Cerebellar cortex (tissue), 1 donor: ENCODE measurements at regions not wholly inside any gene's neighbourhood (a gene's known extent, or its start where the extent isn't known, plus 50 kb on each side); places are given as distances from the start of the nearest gene placed in this dataset.
A peak's percentile ranks its signal among the peaks of the same experiment; 100 is the strongest.

Experiments
- DNase-seq: peaks from one replicate; pipeline ENCODE4 v3.0.0-alpha.2; 2015; ENCODE audit warnings: low spot score

GRCh38 chr13:99822820-99823219 is 148.7 kb downstream of the ZIC5 start:
- no peak for DNase-seq

DNA sequence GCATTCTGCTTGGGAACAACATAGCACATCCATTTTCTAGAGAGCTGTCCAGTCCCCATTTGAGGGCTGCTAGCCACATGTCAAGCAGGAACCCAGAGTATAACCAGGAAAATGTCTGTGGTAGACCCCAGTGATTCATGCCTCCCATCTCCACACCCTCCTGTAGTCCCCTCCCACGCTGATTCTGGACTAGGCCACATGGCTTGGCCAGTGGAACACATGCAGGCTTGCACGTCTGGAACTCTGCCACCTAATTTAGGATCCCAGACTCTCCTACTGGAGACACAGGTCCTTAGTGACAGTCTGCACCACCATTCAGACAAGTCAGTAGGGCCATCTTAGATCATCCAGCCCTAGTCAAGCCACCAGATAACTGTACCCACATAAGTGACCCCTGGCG is 149.8 kb downstream of the ZIC5 start:
- peak; percentile 58 for DNase-seq

DNA sequence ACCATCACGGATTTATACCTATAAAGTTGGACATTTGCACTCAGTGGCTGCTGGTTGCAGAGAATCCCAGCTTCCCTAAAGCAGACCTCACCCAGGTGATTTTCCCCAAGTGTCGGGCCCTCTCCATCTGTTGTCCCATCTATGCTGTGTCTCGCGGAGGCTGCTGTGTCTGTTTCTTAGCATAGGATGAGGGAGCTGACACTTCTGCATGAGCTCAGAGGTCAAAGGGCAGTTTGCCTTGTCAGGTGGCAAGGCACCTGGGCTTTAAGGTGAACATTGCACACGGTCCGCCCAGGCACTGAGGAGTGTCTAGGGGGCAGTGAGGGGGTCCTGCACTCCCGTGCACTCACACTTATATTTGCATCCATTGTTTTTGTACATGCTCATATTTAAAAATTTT is 151.6 kb downstream of the ZIC5 start:
- no peak for DNase-seq

DNA sequence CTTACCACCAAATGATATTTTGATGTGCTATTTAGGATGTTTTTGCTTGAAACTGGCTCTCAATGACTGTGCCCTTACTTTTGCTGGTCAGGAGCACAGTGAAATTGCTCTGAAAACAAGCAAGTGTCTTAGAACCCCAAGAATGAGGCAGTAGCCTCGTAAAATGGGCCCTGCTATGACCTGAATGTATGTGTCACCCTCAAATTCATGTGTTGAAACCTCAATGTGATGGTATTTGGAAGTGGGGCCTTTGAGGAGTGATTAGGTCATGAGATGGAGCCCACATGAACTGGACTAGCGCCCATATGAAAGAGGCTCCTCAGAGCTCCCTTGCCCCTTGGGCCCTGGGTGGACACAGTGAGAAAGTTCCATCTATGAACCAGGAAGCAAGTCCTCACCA is 155.2 kb downstream of the ZIC5 start:
- no peak for DNase-seq

DNA sequence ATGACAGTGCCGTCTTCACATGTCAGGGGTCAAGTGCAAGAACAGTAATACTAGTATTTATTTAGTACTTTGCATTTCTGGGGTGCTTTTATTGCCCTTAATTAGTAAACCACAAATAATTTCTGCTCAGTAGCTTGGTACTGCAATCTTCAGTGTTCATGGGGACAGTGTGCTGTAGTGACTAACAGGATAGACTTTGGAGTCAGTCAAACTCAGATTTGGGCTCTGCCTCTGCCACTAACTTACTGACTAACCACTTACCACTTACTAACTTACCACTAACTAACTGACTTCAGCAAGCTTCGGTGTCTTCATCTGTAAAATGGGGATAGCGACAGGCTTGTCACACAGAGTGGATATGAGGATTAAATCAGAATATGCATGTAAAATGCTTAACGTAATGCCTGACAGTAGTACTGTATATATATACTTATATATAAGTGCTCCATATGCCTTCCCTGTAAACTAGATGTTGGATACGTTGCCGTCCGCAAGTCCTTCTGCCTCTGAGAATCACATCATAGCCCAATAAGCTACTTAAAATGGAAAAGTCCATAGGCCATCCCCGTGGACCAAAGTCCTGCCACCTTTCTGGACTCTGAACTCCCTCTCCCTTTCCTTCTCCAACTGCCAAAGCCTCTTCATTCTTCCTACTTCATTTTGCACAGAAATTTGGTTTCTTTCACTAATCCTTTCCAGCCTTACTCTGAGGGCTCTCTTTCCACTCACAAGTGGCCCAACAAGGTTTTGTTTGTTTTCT is 158.1 kb downstream of the ZIC5 start:
- no peak for DNase-seq

DNA sequence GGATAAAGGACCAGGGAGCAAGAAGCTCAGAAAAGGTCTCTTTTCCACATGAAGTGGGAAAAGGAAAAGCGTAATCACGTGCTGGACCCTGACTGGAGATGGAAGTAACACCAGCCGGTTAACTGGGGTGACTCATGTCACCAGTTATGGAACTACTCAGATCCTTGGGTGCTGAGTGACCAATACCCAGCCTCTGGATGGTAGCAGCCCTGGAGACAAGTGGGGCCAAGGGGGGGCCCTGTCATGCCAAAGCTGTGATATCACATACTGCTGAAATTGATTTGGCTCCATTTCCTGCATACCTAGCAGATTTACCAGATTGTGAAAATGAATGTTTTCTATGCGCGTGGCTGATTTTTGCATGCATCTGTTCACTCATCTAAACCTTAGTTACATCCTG is 158.9 kb downstream of the ZIC5 start:
- peak; percentile 61 for DNase-seq

GRCh38 chr13:99811067-99811700 is 160.4 kb downstream of the ZIC5 start:
- DNase-seq = peak; percentile 95

DNA sequence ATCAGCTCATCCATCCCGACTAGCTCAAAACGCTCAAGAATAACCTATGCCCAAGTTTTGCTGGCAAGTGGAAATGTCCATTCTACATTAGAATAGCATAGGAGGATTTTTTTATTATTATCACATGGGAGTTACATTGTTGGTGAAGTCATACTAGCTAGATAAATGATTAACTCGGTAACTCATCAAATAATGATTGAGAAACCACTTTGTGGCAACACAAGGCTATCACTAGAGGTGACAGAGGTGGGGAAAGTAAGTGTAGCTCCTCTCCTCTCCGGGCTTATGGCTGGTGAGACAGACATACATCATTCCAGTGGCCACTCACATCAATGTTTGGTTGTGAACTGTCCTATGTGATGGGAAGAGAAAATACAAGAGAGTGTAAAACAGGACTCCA is 161.6 kb downstream of the ZIC5 start:
- DNase-seq = no peak

DNA sequence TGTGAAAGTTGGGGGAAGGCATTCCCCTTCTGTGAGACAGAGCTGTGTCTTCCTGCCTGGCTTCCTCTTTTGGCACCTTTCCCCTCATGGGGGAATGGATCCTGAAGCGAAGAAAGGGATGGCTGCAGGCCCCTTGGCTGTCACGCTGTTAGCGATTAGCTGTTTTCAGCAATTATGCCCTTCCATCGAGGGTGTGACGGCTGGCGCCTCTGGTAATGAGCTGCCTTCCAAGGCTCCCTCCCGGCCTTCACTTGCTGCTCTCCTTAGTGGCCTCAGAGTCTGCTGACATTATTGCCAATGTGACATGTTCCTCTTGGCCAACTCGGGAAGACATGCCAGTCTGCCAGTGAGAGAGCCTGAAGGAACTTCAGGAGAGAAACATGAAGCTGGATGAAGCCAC is 162.1 kb downstream of the ZIC5 start:
- DNase-seq = no peak

- no peak for DNase-seq
Observed at GRCh38 chr13:99808786-99809185, 162.8 kb downstream of the ZIC5 start.

DNA sequence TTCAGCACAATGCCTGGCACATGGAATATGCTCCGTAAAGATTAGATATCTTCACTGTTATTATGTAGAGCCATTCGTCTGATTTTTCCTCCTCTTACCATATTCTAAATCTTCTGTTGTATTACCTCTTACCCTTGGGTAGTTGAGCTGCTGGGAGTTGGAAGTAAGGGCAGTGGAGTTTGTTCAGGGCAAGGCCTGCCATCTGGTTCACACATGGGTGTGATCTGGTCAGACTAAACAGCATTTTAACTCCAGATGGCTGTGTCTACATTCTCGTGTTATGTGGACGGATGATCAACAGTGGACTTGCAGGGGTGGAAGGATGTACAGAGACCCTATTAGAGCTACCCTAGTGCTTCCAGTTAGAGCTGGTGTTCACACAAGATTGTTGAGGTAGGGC is 164.9 kb downstream of the ZIC5 start:
- peak; percentile 63 for DNase-seq

DNA sequence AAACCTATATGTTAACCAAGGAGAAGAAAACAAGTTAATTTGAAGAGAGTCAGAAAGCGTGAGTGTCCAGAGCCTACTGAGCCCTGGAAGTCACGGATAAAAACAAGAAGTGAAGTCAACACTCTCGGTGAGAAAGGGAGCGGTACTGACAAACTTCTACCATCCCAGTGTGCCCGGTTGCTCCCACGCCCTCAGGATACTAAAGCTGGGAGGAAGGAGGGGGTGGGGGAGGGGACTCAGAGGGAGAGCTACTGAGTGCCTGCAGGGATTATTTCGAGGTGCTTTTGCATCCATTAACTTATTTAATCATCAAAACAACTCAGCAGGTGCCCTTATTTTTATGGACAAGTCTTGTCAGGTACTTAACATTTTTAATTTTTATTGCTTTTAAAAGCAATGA is 166.2 kb downstream of the ZIC5 start:
- DNase-seq = no peak

DNA sequence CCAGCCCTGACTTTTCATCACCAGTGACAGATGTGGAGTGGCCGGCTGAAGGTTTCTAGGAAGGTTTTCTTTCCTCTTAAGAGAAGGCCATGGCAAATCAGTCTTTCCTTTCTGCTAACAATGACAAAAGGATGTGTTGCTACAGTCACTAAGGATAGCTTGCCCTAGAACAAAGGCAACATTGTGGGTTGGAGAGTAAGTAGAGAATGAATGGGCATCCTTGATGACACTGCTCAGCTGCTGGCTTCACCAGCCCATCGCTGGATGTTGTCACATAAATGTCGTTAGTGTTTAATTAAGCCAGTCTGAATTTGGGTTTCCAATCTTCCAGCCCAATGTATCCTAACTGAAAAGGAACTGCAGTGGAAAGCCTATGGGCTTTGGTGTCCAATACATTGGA is 168.4 kb downstream of the ZIC5 start:
- DNase-seq = no peak

- DNase-seq = no peak
Observed at GRCh38 chr13:99802416-99802815, 169.2 kb downstream of the ZIC5 start.

DNA sequence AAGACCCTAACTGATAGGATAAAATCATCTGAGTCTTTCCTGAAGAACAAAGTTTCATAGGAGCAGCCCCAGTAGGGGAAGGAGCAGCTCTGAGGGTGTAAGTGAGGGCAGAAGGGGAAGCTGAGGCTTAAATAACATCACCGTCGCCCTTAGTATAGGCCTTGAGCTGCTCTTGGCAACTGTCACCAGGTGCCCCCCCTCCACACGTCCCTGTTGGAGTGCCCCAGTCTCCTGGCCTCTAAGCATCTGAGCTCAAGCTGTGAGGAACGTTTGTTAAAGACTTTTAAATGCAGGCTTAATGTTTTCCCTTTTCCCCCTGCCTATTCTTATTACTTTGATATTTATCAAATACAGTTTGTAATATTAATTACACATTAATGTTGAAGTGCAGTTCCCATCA is 170.6 kb downstream of the ZIC5 start:
- no peak for DNase-seq

GRCh38 chr13:99800011-99800410 is 171.6 kb downstream of the ZIC5 start:
- DNase-seq = no peak

GRCh38 chr13:99798756-99799155 is 172.8 kb downstream of the ZIC5 start:
- no peak for DNase-seq

DNA sequence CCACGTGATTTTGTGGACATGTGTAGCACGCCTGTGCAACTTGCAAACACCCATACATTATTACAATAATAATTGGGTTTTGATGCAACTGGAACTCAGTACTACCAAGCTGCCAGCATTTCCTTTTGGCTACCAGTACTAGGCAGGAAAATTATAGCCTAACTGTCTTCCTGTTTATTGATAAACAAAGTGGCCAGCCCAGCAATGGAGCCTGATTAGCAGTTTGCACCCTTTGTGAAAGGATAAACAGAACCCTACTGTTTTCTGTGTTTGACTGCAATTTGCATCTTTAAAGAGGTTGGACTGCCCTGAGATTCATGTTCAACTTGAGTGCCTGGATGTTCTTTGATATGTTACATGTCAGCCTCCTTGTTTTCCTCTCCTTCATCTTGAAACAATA is 173.9 kb downstream of the ZIC5 start:
- DNase-seq = no peak

DNA sequence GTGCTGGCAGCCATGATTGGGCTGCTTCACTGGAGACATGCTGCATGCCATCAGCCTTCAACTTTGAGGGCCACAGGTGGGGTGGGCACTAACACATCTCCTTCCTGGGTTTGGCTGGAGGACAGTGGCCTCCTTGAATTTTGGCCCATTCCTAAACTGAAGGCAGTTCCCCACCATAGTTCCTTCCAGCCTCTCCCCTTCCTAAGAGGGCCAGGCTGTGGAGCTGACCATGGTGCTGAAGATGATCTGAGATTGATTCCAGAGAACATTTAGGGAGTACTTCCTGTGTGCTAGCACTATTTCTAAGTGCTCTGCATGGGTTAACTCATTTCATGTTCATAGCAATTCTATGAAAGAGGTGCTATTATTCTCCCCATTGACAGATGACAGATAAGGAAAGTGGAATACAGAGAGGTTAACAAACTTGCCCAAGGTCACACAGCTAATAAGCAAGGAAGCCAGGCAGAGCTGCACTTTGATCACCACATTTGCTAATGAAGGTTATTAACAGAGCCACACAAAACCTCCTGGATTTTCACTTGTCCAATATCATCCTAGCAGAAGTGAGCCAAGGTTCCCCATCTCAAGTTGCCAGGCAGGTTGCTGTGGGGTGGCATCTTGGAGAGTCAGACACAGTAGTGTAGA is 175.3 kb downstream of the ZIC5 start:
- DNase-seq = no peak

DNA sequence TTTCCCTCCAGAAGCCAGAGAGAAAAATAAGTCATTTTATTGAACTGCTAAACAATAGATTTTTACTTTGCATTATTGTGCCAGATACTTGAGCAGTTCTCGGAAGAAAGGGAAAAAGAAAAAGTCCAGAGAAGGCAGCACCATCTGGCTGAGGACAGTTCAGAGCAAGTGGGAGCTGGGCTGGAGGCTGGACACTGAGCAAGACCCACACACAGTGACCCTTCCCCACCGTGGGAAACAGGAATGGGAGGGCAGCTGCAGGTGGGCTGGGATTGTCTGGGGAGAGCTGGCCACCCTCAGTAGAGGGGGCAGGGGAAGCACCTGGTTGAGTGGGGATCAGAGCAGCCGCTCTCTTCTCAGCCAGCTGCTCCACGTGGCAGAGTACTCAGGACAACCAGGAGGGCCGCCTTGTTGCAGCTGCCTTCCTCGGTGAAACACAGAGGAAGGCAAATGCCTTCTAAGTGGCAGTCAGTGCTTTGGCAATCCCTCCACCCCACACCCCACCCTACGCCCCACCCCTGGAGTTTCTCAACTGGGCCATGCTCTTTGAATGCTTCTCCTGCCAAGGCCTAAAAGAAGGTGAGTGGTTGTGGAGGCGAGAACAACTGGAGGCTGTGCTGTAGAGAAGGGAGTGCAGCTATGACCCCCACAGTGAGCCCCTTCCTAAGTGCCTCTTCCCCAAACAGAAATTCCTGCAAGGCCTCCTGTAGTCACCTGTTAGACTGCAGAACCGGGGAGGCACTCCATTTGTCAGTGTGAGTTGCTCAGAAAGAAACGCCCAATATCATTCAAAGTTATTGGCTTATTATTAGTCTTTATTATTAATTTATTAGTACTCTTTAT is 179.3 kb downstream of the ZIC5 start:
- no peak for DNase-seq

DNA sequence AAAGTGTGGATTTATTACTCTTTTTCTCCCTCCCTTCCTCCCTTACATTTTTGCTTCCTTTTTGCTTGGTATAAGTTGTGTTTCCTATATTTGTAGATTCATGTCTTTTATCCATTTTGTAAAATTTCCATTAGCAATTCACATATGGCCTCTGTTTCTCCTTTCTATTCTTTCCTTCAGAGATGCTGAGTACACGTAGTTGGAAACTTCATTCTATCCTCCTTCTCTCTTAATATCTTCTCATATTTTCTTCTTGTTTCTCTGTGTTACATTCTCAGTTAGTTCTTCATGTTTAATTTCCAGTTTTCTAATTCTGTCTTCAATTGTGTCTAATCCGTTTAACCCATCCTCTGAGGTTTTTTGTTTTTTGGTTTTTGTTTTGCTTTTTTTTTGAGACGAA is 188.9 kb downstream of the ZIC5 start:
- no peak for DNase-seq

DNA sequence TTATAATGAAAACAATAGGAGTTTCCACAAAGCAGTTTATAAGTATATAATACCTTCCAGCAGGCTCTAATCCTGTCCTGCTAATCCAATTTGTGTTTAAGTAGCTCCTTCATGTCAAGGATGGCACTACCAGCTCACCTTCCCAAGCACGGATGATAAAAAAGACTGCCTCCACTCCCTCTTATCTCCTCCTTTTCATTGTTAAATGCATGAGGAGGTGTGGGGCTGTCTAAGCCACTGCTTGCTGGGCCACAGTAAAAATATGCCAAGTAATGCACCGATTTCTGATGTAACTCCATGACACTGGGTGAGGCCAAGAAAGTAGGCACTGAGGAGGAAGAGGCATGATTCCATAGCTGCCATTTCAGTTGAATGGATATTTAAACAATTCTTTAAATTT is 193.1 kb downstream of the ZIC5 start:
- DNase-seq = no peak

GRCh38 chr13:99777873-99778272 is 193.7 kb downstream of the ZIC5 start:
- DNase-seq = no peak
